DOHH2 (cell line): ENCODE measurements at regions not wholly inside any gene's neighbourhood (a gene's known extent, or its start where the extent isn't known, plus 50 kb on each side); places are given as distances from the start of the nearest gene placed in this dataset.

Experiments used
- CTCF ChIP-seq: fragments of 200-600 bp; sonication (generic); IDR thresholded peaks from one replicate; pipeline ENCODE4 v1.5.1; 2014; ENCODE audit warnings: antibody characterized with exemption, mild to moderate bottlenecking, low read depth, low read length; ENCODE audit not compliant: poor library complexity, severe bottlenecking
- EZH2phosphoT487 ChIP-seq: fragments of 200-600 bp; sonication (generic); IDR thresholded peaks from 2 replicates; pipeline ENCODE4 v1.6.1; 2017; ENCODE audit warnings: borderline replicate concordance, mild to moderate bottlenecking, antibody characterized with exemption, low read length, moderate library complexity, mixed read lengths

- TF ChIP-seq EZH2phosphoT487: no peak
- no peak for TF ChIP-seq CTCF
These were observed 162.6 kb downstream of the SMC2 start for GRCh38 chr9:104256696-104257062.
